ENCODE measurements at regions not wholly inside any gene's neighbourhood (a gene's known extent, or its start where the extent isn't known, plus 50 kb on each side); places are given as distances from the start of the nearest gene placed in this dataset.

DNA sequence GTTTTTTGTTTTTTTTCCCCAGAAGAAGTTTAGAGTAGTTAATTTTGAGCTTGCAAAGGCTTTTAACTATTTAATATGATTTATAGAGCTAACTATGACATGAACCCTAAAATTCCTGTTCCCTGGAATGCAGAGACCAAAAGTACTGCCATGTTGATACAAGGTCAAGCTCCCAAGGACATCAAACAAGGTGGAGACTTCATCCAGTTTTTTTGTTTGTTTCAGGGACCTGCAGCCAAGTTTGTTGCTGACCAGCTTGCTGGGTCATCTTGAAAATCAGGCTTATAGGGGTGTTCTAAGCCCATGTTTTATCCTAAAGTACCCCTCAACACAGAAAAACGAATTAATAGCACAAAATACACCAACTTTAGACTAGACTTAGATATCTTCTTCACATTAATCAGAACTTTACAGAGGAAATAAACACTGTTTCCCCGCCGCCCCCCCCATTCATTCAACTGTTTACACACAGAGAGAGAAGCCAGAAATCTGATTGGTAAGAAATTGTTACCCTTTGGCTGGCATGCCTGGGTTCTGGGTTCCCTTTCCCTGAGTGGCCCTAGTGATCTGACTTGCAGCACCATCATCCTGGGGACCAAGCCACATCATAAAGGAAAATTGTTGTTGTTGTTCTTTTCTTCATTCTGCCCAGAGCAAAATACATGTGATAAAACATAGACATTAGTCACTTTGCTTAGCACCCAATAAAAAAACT is 860.5 kb downstream of the CCSER2 start:
- no peak for FAIRE-seq
- DNase-seq (ENCODE audit: low read depth) = no peak
- Histone ChIP-seq H3K4me3 (ENCODE audit: low read depth, low read length) (no peak overlapping the region), H3K27me3 (ENCODE audit: control insufficient read depth, insufficient read depth, low read length) (no peaks in the 10 kb centered on the region), H3K36me3 (ENCODE audit: control insufficient read depth, insufficient read depth, low read length) (no peaks in the 10 kb centered on the region)
- TF ChIP-seq, protein P1, sequence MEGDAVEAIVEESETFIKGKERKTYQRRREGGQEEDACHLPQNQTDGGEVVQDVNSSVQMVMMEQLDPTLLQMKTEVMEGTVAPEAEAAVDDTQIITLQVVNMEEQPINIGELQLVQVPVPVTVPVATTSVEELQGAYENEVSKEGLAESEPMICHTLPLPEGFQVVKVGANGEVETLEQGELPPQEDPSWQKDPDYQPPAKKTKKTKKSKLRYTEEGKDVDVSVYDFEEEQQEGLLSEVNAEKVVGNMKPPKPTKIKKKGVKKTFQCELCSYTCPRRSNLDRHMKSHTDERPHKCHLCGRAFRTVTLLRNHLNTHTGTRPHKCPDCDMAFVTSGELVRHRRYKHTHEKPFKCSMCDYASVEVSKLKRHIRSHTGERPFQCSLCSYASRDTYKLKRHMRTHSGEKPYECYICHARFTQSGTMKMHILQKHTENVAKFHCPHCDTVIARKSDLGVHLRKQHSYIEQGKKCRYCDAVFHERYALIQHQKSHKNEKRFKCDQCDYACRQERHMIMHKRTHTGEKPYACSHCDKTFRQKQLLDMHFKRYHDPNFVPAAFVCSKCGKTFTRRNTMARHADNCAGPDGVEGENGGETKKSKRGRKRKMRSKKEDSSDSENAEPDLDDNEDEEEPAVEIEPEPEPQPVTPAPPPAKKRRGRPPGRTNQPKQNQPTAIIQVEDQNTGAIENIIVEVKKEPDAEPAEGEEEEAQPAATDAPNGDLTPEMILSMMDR (IDR thresholded peaks at IDR 0.05; ENCODE audit: insufficient read depth, low read length, severe bottlenecking) = no peak

DNA sequence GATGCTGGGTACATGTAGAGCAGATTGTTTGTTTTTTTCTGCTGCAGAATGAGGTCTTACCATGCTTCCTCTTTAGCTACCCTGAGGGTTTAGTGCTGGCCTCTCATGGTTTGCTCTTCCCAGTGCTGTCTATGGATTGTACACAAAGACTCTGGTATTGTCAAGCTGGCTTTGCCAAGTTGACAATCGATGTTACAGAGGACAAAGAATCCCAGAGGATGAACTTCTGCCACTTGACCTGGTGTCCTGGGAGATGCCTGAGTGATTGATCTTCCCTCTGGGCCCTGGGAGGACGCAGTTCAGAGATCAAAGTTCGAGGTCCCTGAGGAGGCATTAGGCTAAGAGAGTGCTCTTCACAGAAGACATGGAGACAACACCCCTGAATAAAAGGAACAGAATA is 865.4 kb downstream of the CCSER2 start:
- peak; percentile 58 for FAIRE-seq
- Histone ChIP-seq H3K4me3 (ENCODE audit: low read depth, low read length) (no peak overlapping the region), H3K36me3 (ENCODE audit: control insufficient read depth, insufficient read depth, low read length) (no peaks in the 10 kb centered on the region), H3K27me3 (ENCODE audit: control insufficient read depth, insufficient read depth, low read length) (no peaks in the 10 kb centered on the region)
- DNase-seq (ENCODE audit: low read depth) = no peak
- TF ChIP-seq, protein P1 (IDR thresholded peaks at IDR 0.05; ENCODE audit: insufficient read depth, low read length, severe bottlenecking) = no peak

DNA sequence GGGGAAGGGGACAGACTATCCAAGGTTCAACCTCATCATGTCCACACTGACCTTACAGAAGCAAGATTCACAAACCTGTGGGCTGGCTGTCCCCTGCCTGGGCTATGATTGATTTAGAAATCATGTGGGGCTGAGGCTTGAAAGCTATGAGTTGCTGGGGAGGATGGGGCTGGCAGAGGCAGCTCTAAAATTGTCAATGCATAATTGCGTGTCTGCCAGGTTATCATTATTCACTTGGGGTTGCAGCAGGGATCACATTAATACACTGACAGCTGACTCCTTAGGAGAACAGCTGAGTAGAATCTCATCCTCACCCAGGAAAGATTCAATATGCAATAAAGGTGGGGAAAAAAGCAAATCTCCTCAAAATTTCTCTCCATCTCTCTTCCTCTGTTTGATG is 866.3 kb downstream of the CCSER2 start:
- no peak for FAIRE-seq

DNA sequence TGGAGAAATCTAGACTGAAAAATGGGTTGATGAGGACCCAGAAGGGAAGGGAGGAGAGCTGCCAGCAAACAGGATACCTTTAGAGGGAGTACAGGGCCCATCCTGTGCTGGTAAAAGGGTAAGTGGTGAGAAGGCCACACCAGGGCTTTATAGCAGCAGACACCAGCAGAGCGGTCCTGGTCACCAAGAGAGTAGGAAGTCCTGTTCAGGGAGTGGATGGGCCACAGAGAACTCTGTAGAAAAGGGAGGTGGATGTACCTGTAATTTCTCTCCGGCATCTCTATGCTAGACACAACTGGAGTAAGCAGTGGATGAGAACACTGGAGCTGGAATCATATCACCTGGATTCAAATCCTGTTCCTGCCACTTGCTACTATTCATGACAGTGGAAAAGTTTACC is 867.2 kb downstream of the CCSER2 start:
- TF ChIP-seq, protein P1 (IDR thresholded peaks at IDR 0.05; ENCODE audit: insufficient read depth, low read length, severe bottlenecking) = no peak
- no peak for DNase-seq (ENCODE audit: low read depth)
- no peaks in the 10 kb centered on the region for H3K36me3 ChIP-seq (ENCODE audit: control insufficient read depth, insufficient read depth, low read length)
- FAIRE-seq = no peak
- no peaks in the 10 kb centered on the region for H3K27me3 ChIP-seq (ENCODE audit: control insufficient read depth, insufficient read depth, low read length)
- no peak overlapping the region for H3K4me3 ChIP-seq (ENCODE audit: low read depth, low read length)

More for the DNA sequence above, 866.3 kb downstream of the CCSER2 start:
- DNase-seq (ENCODE audit: low read depth) = no peak
- TF ChIP-seq, protein P1 (IDR thresholded peaks at IDR 0.05; ENCODE audit: insufficient read depth, low read length, severe bottlenecking) = no peak
- Histone ChIP-seq H3K36me3 (ENCODE audit: control insufficient read depth, insufficient read depth, low read length) (no peaks in the 10 kb centered on the region), H3K27me3 (ENCODE audit: control insufficient read depth, insufficient read depth, low read length) (no peaks in the 10 kb centered on the region), H3K4me3 (ENCODE audit: low read depth, low read length) (no peak overlapping the region)

DNA sequence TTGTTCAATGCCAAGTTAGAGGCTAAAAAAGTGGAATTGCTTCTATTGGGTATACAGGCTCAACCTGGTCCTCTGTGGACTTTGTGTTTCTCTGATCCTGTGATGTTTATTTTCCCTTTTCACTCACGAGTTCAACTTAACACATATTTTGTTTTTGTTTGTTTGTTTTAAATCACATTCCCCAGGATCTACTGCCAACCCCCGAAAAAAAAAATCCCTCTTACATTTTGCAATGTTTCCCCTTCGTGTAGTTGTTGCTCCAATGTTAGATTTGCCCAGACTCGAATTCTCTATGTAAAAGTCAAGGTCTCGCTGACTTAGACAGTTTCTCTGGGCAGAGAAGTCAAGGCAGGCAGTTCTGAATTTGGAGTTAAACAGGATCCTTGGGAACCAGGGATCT is 876.4 kb downstream of the CCSER2 start:
- Histone ChIP-seq H3K27me3 (ENCODE audit: control insufficient read depth, insufficient read depth, low read length) (no peaks in the 10 kb centered on the region), H3K36me3 (ENCODE audit: control insufficient read depth, insufficient read depth, low read length) (no peaks in the 10 kb centered on the region), H3K4me3 (ENCODE audit: low read depth, low read length) (no peak overlapping the region)
- TF ChIP-seq, protein P1 (IDR thresholded peaks at IDR 0.05; ENCODE audit: insufficient read depth, low read length, severe bottlenecking) = no peak
- FAIRE-seq (no peak), DNase-seq (ENCODE audit: low read depth) (no peak)

DNA sequence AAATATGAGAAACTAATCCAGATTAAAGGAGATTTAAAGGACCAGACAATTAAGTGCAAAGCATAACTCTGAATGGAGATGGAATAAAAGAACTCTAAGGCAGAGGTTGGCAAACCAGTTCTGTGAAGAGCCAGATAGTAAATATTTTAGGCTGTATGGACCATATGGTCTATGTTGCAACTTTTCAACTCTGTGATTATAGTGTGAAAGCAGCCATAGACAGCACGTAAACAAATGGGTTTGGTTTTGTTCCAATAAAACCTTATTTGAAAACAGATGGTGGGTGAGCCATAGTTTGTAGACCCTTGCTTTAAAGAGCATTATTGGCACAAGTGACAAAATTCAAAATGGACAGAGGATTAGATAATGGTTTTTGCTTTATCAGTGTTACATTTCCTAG is 884.1 kb downstream of the CCSER2 start:
- no peaks in the 10 kb centered on the region for H3K27me3 ChIP-seq (ENCODE audit: control insufficient read depth, insufficient read depth, low read length)
- TF ChIP-seq, protein P1 (IDR thresholded peaks at IDR 0.05; ENCODE audit: insufficient read depth, low read length, severe bottlenecking) = no peak
- FAIRE-seq (no peak), DNase-seq (ENCODE audit: low read depth) (no peak)
- no peak overlapping the region for H3K4me3 ChIP-seq (ENCODE audit: low read depth, low read length)
- no peaks in the 10 kb centered on the region for H3K36me3 ChIP-seq (ENCODE audit: control insufficient read depth, insufficient read depth, low read length)

All from bronchial epithelial cell (primary cell).